ENCODE measurements at regions not wholly inside any gene's neighbourhood (a gene's known extent, or its start where the extent isn't known, plus 50 kb on each side); places are given as distances from the start of the nearest gene placed in this dataset.
"Not testable (repeated sequence)": the region's sequence is repeated elsewhere in the genome, so short reads cannot be mapped to it uniquely, and the experiment has no call there.

GRCh38 chrX:65879977-65880799 is 159.7 kb downstream of the VSIG4 start:
- no peak for DNase-seq

GRCh38 chrX:65878456-65878855 is 161.4 kb downstream of the VSIG4 start:
- no peak for DNase-seq

GRCh38 chrX:65877953-65878352 is 161.9 kb downstream of the VSIG4 start:
- no peak for DNase-seq

GRCh38 chrX:65875614-65876013 is 164.3 kb downstream of the VSIG4 start:
- not testable (repeated sequence) for DNase-seq

GRCh38 chrX:65874765-65875164 is 165.1 kb downstream of the VSIG4 start:
- no peak for DNase-seq

GRCh38 chrX:65874110-65874509 is 165.8 kb downstream of the VSIG4 start:
- DNase-seq, result no peak

- no peak for DNase-seq
Observed at GRCh38 chrX:65873385-65873784, 166.5 kb downstream of the VSIG4 start.

GRCh38 chrX:65871671-65872311 is 168.1 kb downstream of the VSIG4 start:
- DNase-seq, result no peak

GRCh38 chrX:65870544-65870943 is 169.3 kb downstream of the VSIG4 start:
- DNase-seq, result not testable (repeated sequence)

GRCh38 chrX:65866773-65867172 is 173.1 kb downstream of the VSIG4 start:
- no peak for DNase-seq

- DNase-seq, result no peak
Observed at GRCh38 chrX:65866146-65866545, 173.7 kb downstream of the VSIG4 start.

- DNase-seq, result no peak
Observed at GRCh38 chrX:65862638-65863037, 177.2 kb downstream of the VSIG4 start.

- no peak for DNase-seq
Observed at GRCh38 chrX:65859299-65859698, 180.6 kb downstream of the VSIG4 start.

GRCh38 chrX:65854437-65854836 is 185.4 kb downstream of the VSIG4 start:
- DNase-seq, result not testable (repeated sequence)

- DNase-seq, result not testable (repeated sequence)
Observed at GRCh38 chrX:65851306-65851705, 183.9 kb downstream of the MSN start.

GRCh38 chrX:65850821-65851220 is 183.4 kb downstream of the MSN start:
- DNase-seq, result not testable (repeated sequence)

GRCh38 chrX:65846974-65847373 is 179.5 kb downstream of the MSN start:
- no peak for DNase-seq

- no peak for DNase-seq
Observed at GRCh38 chrX:65841263-65841662, 173.8 kb downstream of the MSN start.

- DNase-seq, result no peak
Observed at GRCh38 chrX:65838674-65839073, 171.2 kb downstream of the MSN start.

GRCh38 chrX:65837875-65838549 is 170.6 kb downstream of the MSN start:
- DNase-seq, result no peak

GRCh38 chrX:65831268-65831667 is 163.8 kb downstream of the MSN start:
- DNase-seq, result no peak

- DNase-seq, result no peak
Observed at GRCh38 chrX:65828599-65828998, 161.1 kb downstream of the MSN start.

- DNase-seq, result not testable (repeated sequence)
Observed at GRCh38 chrX:65825226-65825625, 157.8 kb downstream of the MSN start.

Data from effector CD4-positive, alpha-beta T cell (primary cell).